B cell (primary cell): ENCODE measurements at regions not wholly inside any gene's neighbourhood (a gene's known extent, or its start where the extent isn't known, plus 50 kb on each side); places are given as distances from the start of the nearest gene placed in this dataset.
"Not testable (repeated sequence)": the region's sequence is repeated elsewhere in the genome, so short reads cannot be mapped to it uniquely, and the experiment has no call there.

Source experiments
- ATAC-seq: fragments of 200-7000 bp; cut with Tn5 transposase; one replicate; pipeline ENCODE4 v1.10.0; 2021; ENCODE audit warnings: low read depth, mild to moderate bottlenecking, moderate number of reproducible peaks, moderate library complexity
- CTCF ChIA-PET: fragments of 350-600 bp; sonication (Branson Sonifier 250); formaldehyde crosslinking; loops from one replicate; lab custom pipeline; 2021; ENCODE audit warnings: antibody characterized with exemption, inconsistent platforms; lab: Charles Lee
- POLR2A ChIA-PET: fragments of 350-600 bp; sonication (Branson Sonifier 250); formaldehyde crosslinking; loops from one replicate; lab custom pipeline; 2021; ENCODE audit warnings: antibody characterized with exemption; lab: Charles Lee
- DNase-seq: peaks from one replicate; pipeline ENCODE4 v3.0.0; 2013
- H2AFZ ChIP-seq: 2 replicates; pipeline ENCODE4 v1.6.1; 2012; ENCODE audit warnings: mild to moderate bottlenecking, low read depth, low read length; ENCODE audit not compliant: insufficient read depth, poor library complexity, severe bottlenecking
- H3K27ac ChIP-seq, 2 donors: 1 replicate in 1 of 2; 2 replicates in 1 of 2; pipeline ENCODE4 v1.5.1; 2012 to 2013; ENCODE audit warnings: low read length in 2 of 2, mild to moderate bottlenecking in 2 of 2, moderate library complexity in 1 of 2
- H3K27me3 ChIP-seq, 4 experiments: fragments of 200-600 bp in 1 of 4; sonication (generic) in 1 of 4; replicated peaks in 1 of 4; 1 replicate in 2 of 4; 2 replicates in 2 of 4; pipeline versions ENCODE4 v1.6.1 to v1.7.0; 2013 to 2016; ENCODE audit warnings: low read length in 3 of 4, mild to moderate bottlenecking in 2 of 4, mixed read lengths in 1 of 4, moderate library complexity in 1 of 4; ENCODE audit not compliant: insufficient read depth in 4 of 4, control insufficient read depth in 3 of 4; ENCODE audit errors: control extremely low read depth in 1 of 4
- H3K36me3 ChIP-seq, 2 experiments: replicated peaks in 1 of 2; 1 replicate in 1 of 2; 2 replicates in 1 of 2; pipeline versions ENCODE4 v1.6.1 to v1.7.1; 2013; ENCODE audit warnings: low read length in 1 of 2; ENCODE audit not compliant: insufficient read depth in 2 of 2, control insufficient read depth in 1 of 2; ENCODE audit errors: control extremely low read depth in 1 of 2, extremely low read depth in 1 of 2
- H3K4me1 ChIP-seq, 2 donors: fragments of 200-600 bp in 1 of 2; sonication (generic) in 1 of 2; 1 replicate in 1 of 2; 2 replicates in 1 of 2; pipeline versions ENCODE4 v1.5.1 to v1.6.1; 2013 to 2017; ENCODE audit warnings: low read length in 2 of 2; ENCODE audit not compliant: control insufficient read depth in 2 of 2, insufficient read depth in 2 of 2
- H3K4me2 ChIP-seq: replicated peaks from 2 replicates; pipeline ENCODE3; 2012; ENCODE audit warnings: mild to moderate bottlenecking, low read depth, low read length; ENCODE audit not compliant: poor library complexity, severe bottlenecking
- H3K4me3 ChIP-seq, 5 experiments: fragments of 200-600 bp in 1 of 5; sonication (generic) in 1 of 5; 1 replicate in 3 of 5; 2 replicates in 2 of 5; pipeline versions ENCODE4 v1.5.1 to v1.7.0; 2011 to 2016; ENCODE audit warnings: low read length in 4 of 5, mild to moderate bottlenecking in 4 of 5, low read depth in 2 of 5, control low read depth in 1 of 5, moderate library complexity in 1 of 5; ENCODE audit not compliant: insufficient read depth in 1 of 5; ENCODE audit errors: control extremely low read depth in 1 of 5, extremely low read depth in 1 of 5
- H3K79me2 ChIP-seq: fragments of 200-600 bp; sonication (generic); one replicate; pipeline ENCODE4 v1.6.0; 2016; ENCODE audit warnings: low read length; ENCODE audit not compliant: control insufficient read depth, insufficient read depth
- H3K9ac ChIP-seq: fragments of 200-600 bp; sonication (generic); 2 replicates; pipeline ENCODE4 v1.6.1; 2017; ENCODE audit warnings: mild to moderate bottlenecking, low read length, moderate library complexity
- H3K9me3 ChIP-seq, 3 donors: one replicate each; pipeline versions ENCODE4 v1.6.1 to v1.7.1; 2013; ENCODE audit warnings: low read length in 2 of 3; ENCODE audit not compliant: control insufficient read depth in 2 of 3, insufficient read depth in 1 of 3; ENCODE audit errors: control extremely low read depth in 1 of 3
- H4K20me1 ChIP-seq: 2 replicates; pipeline ENCODE4 v1.6.0; 2012; ENCODE audit warnings: mild to moderate bottlenecking, low read length; ENCODE audit not compliant: insufficient read depth, control insufficient read depth, poor library complexity, severe bottlenecking
- H3K27ac Mint-ChIP-seq: one replicate; pipeline ENCODE4 v1.8.0; 2021; ENCODE audit warnings: mixed read lengths
- H3K27me3 Mint-ChIP-seq: one replicate; pipeline ENCODE4 v1.8.0; 2021; ENCODE audit warnings: mixed read lengths
- H3K4me1 Mint-ChIP-seq: one replicate; pipeline ENCODE4 v1.8.0; 2021; ENCODE audit warnings: mixed read lengths
- H3K4me3 Mint-ChIP-seq: one replicate; pipeline ENCODE4 v1.8.0; 2021; ENCODE audit warnings: mixed read lengths
- H3K9me3 Mint-ChIP-seq: one replicate; pipeline ENCODE4 v1.8.0; 2022; ENCODE audit warnings: mixed read lengths; ENCODE audit not compliant: insufficient read depth
- CTCF ChIP-seq: fragments of 200-600 bp; IDR thresholded peaks from one replicate; pipeline ENCODE4 v1.8.0; 2022; ENCODE audit warnings: antibody characterized with exemption, mild to moderate bottlenecking
- WGBS: methylation state at CpG from one replicate; pipeline ENCODE4 v1.1.5; 2013; ENCODE audit warnings: missing lambda C conversion rate; ENCODE audit not compliant: insufficient coverage; 5-methylcytosine and 5-hydroxymethylcytosine counted together
- intact Hi-C: fragments of 100-400 bp; cut with micrococcal nuclease; formaldehyde crosslinking; loops from one replicate; pipeline ENCODE4 v1.10.0; 2022

GRCh38 chr1:95643071-95643470, 409.1 kb downstream of the RWDD3 start:
- ChIA-PET CTCF (no interaction called here), POLR2A (no interaction called here)
- no CpG with 5 or more reads among the region's 3 CpGs for WGBS
- Histone ChIP-seq H2AFZ (no peak overlapping the region), H3K9me3 (peaks cover 0 to 3% (median 0%) of the 10 kb centered on the region in 3 donors), H3K4me1 (no peaks in the 10 kb centered on the region), H4K20me1 (no peaks in the 10 kb centered on the region), H3K79me2 (no peaks in the 10 kb centered on the region), H3K36me3 (no peaks in the 10 kb centered on the region), H3K4me2 (no peak overlapping the region), H3K27me3 (no peaks in the 10 kb centered on the region), H3K4me3 (no peak overlapping the region), H3K9ac (no peak overlapping the region), H3K27ac (no peak overlapping the region)
- Mint-ChIP-seq H3K27ac (no peak overlapping the region), H3K4me3 (no peak overlapping the region), H3K27me3 (no peaks in the 10 kb centered on the region), H3K9me3 (peaks cover 6% of the 10 kb centered on the region), H3K4me1 (no peaks in the 10 kb centered on the region)
- no peak for DNase-seq
- no peak for ATAC-seq
- no peak for TF ChIP-seq CTCF
- intact Hi-C loops = no loop called here

- H3K4me3 ChIP-seq, CTCF ChIA-PET, H3K4me1 ChIP-seq, H3K9me3 Mint-ChIP-seq, DNase-seq, H4K20me1 ChIP-seq, H3K27ac ChIP-seq, POLR2A ChIA-PET, H3K4me2 ChIP-seq, H3K4me1 Mint-ChIP-seq, H3K79me2 ChIP-seq, H3K27ac Mint-ChIP-seq, intact Hi-C loops, H2AFZ ChIP-seq, H3K9ac ChIP-seq, ATAC-seq, H3K27me3 Mint-ChIP-seq, H3K4me3 Mint-ChIP-seq, H3K9me3 ChIP-seq, H3K27me3 ChIP-seq, H3K36me3 ChIP-seq: not testable (repeated sequence)
- WGBS = 83% methylated on average over 3 of the region's 6 CpGs
Observed at GRCh38 chr1:95645126-95645525, 411.1 kb downstream of the RWDD3 start.
